ENCODE measurements at regions not wholly inside any gene's neighbourhood (a gene's known extent, or its start where the extent isn't known, plus 50 kb on each side); places are given as distances from the start of the nearest gene placed in this dataset.
A peak's percentile ranks its signal among the peaks of the same experiment; 100 is the strongest.

- Histone ChIP-seq H2AFZ (no peak overlapping the region), H4K20me1 (ENCODE audit: insufficient read depth, poor library complexity, severe bottlenecking) (no peaks in the 10 kb centered on the region)
- TF ChIP-seq EZH2phosphoT487 (IDR thresholded peaks at IDR 0.05; ENCODE audit: low read depth, severe bottlenecking, unreplicated experiment) (no peak), CTCF (IDR thresholded peaks at IDR 0.05; ENCODE audit: poor library complexity) (no peak), EZH2 (IDR thresholded peaks at IDR 0.05; ENCODE audit: borderline replicate concordance) (no peak)
Observed at GRCh38 chr12:65586796-65587195, 237.5 kb upstream of the HMGA2 start.

GRCh38 chr12:65590318-65590717, 234.0 kb upstream of the HMGA2 start:
- WGBS (ENCODE audit: low lambda C conversion rate, missing lambda C conversion rate) = 86% methylated on average over 4 of the region's 4 CpGs
- H2AFZ ChIP-seq = no peak overlapping the region

More at GRCh38 chr12:65586796-65587195, 237.5 kb upstream of the HMGA2 start:
- no peak overlapping the region for H3K4me3 ChIP-seq
- WGBS (ENCODE audit: low lambda C conversion rate, missing lambda C conversion rate) = 96% methylated on average over 1 of the region's 1 CpG
- H3K4me1 ChIP-seq (ENCODE audit: insufficient read depth) = no peaks in the 10 kb centered on the region
- H3K79me2 ChIP-seq = no peaks in the 10 kb centered on the region
- no peaks in the 10 kb centered on the region for H3K27me3 ChIP-seq
- H3K9me2 ChIP-seq (replicated peaks; ENCODE audit: insufficient read depth) = no peaks in the 10 kb centered on the region
- no peak overlapping the region for H3K27ac ChIP-seq
- H3K36me3 ChIP-seq (replicated peaks; ENCODE audit: insufficient read depth, low read depth) = no peaks in the 10 kb centered on the region
- no peaks in the 10 kb centered on the region for H3K9me3 ChIP-seq (ENCODE audit: low read depth)
- DNase-seq (ENCODE audit: low spot score) = no peak
- no peak overlapping the region for H3K4me2 ChIP-seq

GRCh38 chr12:65592416-65592815, 231.9 kb upstream of the HMGA2 start:
- Histone ChIP-seq H2AFZ (no peak overlapping the region), H4K20me1 (ENCODE audit: insufficient read depth, poor library complexity, severe bottlenecking) (no peaks in the 10 kb centered on the region), H3K9me2 (replicated peaks; ENCODE audit: insufficient read depth) (no peaks in the 10 kb centered on the region), H3K4me1 (ENCODE audit: insufficient read depth) (peaks cover 19% of the 10 kb centered on the region), H3K36me3 (replicated peaks; ENCODE audit: insufficient read depth, low read depth) (no peaks in the 10 kb centered on the region), H3K9me3 (ENCODE audit: low read depth) (no peaks in the 10 kb centered on the region), H3K4me2 (no peak overlapping the region), H3K79me2 (no peaks in the 10 kb centered on the region), H3K4me3 (no peak overlapping the region), H3K27me3 (no peaks in the 10 kb centered on the region), H3K27ac (no peak overlapping the region)
- no peak for TF ChIP-seq CTCF (IDR thresholded peaks at IDR 0.05; ENCODE audit: poor library complexity)
- no peak for DNase-seq (ENCODE audit: low spot score)
- WGBS (ENCODE audit: low lambda C conversion rate, missing lambda C conversion rate) = 85% methylated on average over 3 of the region's 3 CpGs

More at GRCh38 chr12:65590318-65590717, 234.0 kb upstream of the HMGA2 start:
- Histone ChIP-seq H3K9me2 (replicated peaks; ENCODE audit: insufficient read depth) (no peaks in the 10 kb centered on the region), H3K9me3 (ENCODE audit: low read depth) (no peaks in the 10 kb centered on the region), H4K20me1 (ENCODE audit: insufficient read depth, poor library complexity, severe bottlenecking) (no peaks in the 10 kb centered on the region), H3K27me3 (no peaks in the 10 kb centered on the region), H3K4me3 (no peak overlapping the region), H3K4me2 (no peak overlapping the region), H3K4me1 (ENCODE audit: insufficient read depth) (peaks cover 15% of the 10 kb centered on the region), H3K27ac (no peak overlapping the region), H3K79me2 (no peaks in the 10 kb centered on the region), H3K36me3 (replicated peaks; ENCODE audit: insufficient read depth, low read depth) (no peaks in the 10 kb centered on the region)
- TF ChIP-seq EZH2 (IDR thresholded peaks at IDR 0.05; ENCODE audit: borderline replicate concordance) = no peak
- TF ChIP-seq EZH2phosphoT487 (IDR thresholded peaks at IDR 0.05; ENCODE audit: low read depth, severe bottlenecking, unreplicated experiment) = no peak
- no peak for TF ChIP-seq CTCF (IDR thresholded peaks at IDR 0.05; ENCODE audit: poor library complexity)
- no peak for DNase-seq (ENCODE audit: low spot score)

- WGBS (ENCODE audit: low lambda C conversion rate, missing lambda C conversion rate) = 44% methylated on average over 2 of the region's 2 CpGs
- no peak for TF ChIP-seq EZH2phosphoT487 (IDR thresholded peaks at IDR 0.05; ENCODE audit: low read depth, severe bottlenecking, unreplicated experiment)
- TF ChIP-seq EZH2 (IDR thresholded peaks at IDR 0.05; ENCODE audit: borderline replicate concordance) = no peak
- TF ChIP-seq CTCF (IDR thresholded peaks at IDR 0.05; ENCODE audit: poor library complexity) = no peak
Observed at GRCh38 chr12:65593239-65593701, 231.0 kb upstream of the HMGA2 start.

More at GRCh38 chr12:65593239-65593701, 231.0 kb upstream of the HMGA2 start:
- Histone ChIP-seq H3K4me1 (ENCODE audit: insufficient read depth) (peaks cover 19% of the 10 kb centered on the region), H3K79me2 (no peaks in the 10 kb centered on the region), H3K36me3 (replicated peaks; ENCODE audit: insufficient read depth, low read depth) (no peaks in the 10 kb centered on the region), H4K20me1 (ENCODE audit: insufficient read depth, poor library complexity, severe bottlenecking) (no peaks in the 10 kb centered on the region), H2AFZ (no peak overlapping the region), H3K27me3 (no peaks in the 10 kb centered on the region), H3K4me2 (no peak overlapping the region), H3K9me2 (replicated peaks; ENCODE audit: insufficient read depth) (no peaks in the 10 kb centered on the region), H3K9me3 (ENCODE audit: low read depth) (no peaks in the 10 kb centered on the region), H3K27ac (peak overlapping the region; percentile 36), H3K4me3 (no peak overlapping the region)
- DNase-seq (ENCODE audit: low spot score) = peak; percentile 52

Data from hepatocyte (in vitro differentiated cells).